H1 (cell line): ENCODE measurements at regions not wholly inside any gene's neighbourhood (a gene's known extent, or its start where the extent isn't known, plus 50 kb on each side); places are given as distances from the start of the nearest gene placed in this dataset.

Experiments used
- CTCF ChIP-seq, 3 experiments: IDR thresholded peaks; 1 replicate in 2 of 3; 2 replicates in 1 of 3; pipeline versions ENCODE4 v1.5.1 to v1.6.1; 2011; ENCODE audit warnings: low read length in 3 of 3, mild to moderate bottlenecking in 3 of 3, inconsistent platforms in 2 of 3, low read depth in 1 of 3, moderate library complexity in 1 of 3; ENCODE audit not compliant: insufficient read depth in 1 of 3; ENCODE audit errors: control extremely low read depth in 1 of 3
- EP300 ChIP-seq, 2 experiments: IDR thresholded peaks; 1 replicate in 1 of 2; 2 replicates in 1 of 2; pipeline ENCODE4 v1.6.1; 2011 to 2012; ENCODE audit warnings: low read depth in 2 of 2, low read length in 2 of 2, mild to moderate bottlenecking in 2 of 2, borderline replicate concordance in 1 of 2, inconsistent platforms in 1 of 2, moderate library complexity in 1 of 2
- HDAC2 ChIP-seq, 2 experiments: fragments of 300-600 bp in 1 of 2; sonication (generic) in 1 of 2; IDR thresholded peaks; 2 replicates each; pipeline ENCODE4 v1.6.1; 2011 to 2012; ENCODE audit warnings: low read depth in 2 of 2, low read length in 2 of 2, mild to moderate bottlenecking in 2 of 2, moderate library complexity in 2 of 2, borderline replicate concordance in 1 of 2, inconsistent platforms in 1 of 2
- NRF1 ChIP-seq: IDR thresholded peaks from 2 replicates; pipeline ENCODE4 v1.6.1; 2011; ENCODE audit warnings: mild to moderate bottlenecking, low read depth, low read length, improper control_type of control experiment
- POLR2A ChIP-seq, 2 experiments: IDR thresholded peaks; 1 replicate in 1 of 2; 2 replicates in 1 of 2; pipeline ENCODE4 v1.6.1; 2011; ENCODE audit warnings: low read depth in 2 of 2, low read length in 2 of 2, mild to moderate bottlenecking in 2 of 2; ENCODE audit errors: control extremely low read depth in 1 of 2
- TCF12 ChIP-seq: IDR thresholded peaks from 2 replicates; pipeline ENCODE4 v1.6.1; 2011; ENCODE audit warnings: low read depth, mild to moderate bottlenecking, low read length

- TF ChIP-seq NRF1 (no peak), CTCF (IDR thresholded peaks at IDR 0.05; ENCODE audit: control extremely low read depth in 1 of 3, insufficient read depth in 1 of 3, low read depth in 1 of 3, low read length in 3 of 3) (no peak), TCF12 (no peak), HDAC2 (IDR thresholded peaks at IDR 0.05; ENCODE audit: borderline replicate concordance in 1 of 2, low read depth in 2 of 2, low read length in 2 of 2) (no peak), POLR2A (IDR thresholded peaks at IDR 0.05; ENCODE audit: control extremely low read depth in 1 of 2, low read depth in 2 of 2, low read length in 2 of 2) (no peak), EP300 (IDR thresholded peaks at IDR 0.05; ENCODE audit: borderline replicate concordance in 1 of 2, low read depth in 2 of 2, low read length in 2 of 2) (no peak)
Measured at GRCh38 chr2:200147371-200147770, 159.1 kb upstream of the SPATS2L start.
